Spleen (tissue), 7 donors: ENCODE measurements at regions not wholly inside any gene's neighbourhood (a gene's known extent, or its start where the extent isn't known, plus 50 kb on each side); places are given as distances from the start of the nearest gene placed in this dataset.

Experiments
- POLR2A ChIP-seq, 3 donors: fragments of 450-650 bp; IDR thresholded peaks; one replicate each; pipeline ENCODE4 v1.5.1; 2017; ENCODE audit warnings: antibody characterized with exemption in 3 of 3, mild to moderate bottlenecking in 1 of 3
- POLR2AphosphoS5 ChIP-seq, 3 donors: sonication (generic); formaldehyde crosslinking; IDR thresholded peaks; one replicate each; pipeline ENCODE4 v1.5.1; 2017; ENCODE audit warnings: antibody characterized with exemption in 3 of 3
- TF ChIP-seq, protein P1 (sequence below), 11 experiments: fragments of 200-600 bp in 7 of 11; fragments of 450-650 bp in 4 of 11; sonication (generic) in 4 of 11; IDR thresholded peaks in 8 of 11; conservative IDR thresholded peaks in 3 of 11; 1 replicate in 7 of 11; 2 replicates in 4 of 11; pipeline versions ENCODE4 v1.4.0 to v1.8.0; 2016 to 2021; ENCODE audit warnings: antibody characterized with exemption in 11 of 11, inconsistent platforms in 4 of 11, mild to moderate bottlenecking in 1 of 11
- donor health status: DM: no; HTN: no; CAD: no; lungs with moderate emphysema.
- donor health status: DM: no; HTN: no; CAD: no.
- donor health status: DM: no; HTN: no; CAD: no.

DNA sequence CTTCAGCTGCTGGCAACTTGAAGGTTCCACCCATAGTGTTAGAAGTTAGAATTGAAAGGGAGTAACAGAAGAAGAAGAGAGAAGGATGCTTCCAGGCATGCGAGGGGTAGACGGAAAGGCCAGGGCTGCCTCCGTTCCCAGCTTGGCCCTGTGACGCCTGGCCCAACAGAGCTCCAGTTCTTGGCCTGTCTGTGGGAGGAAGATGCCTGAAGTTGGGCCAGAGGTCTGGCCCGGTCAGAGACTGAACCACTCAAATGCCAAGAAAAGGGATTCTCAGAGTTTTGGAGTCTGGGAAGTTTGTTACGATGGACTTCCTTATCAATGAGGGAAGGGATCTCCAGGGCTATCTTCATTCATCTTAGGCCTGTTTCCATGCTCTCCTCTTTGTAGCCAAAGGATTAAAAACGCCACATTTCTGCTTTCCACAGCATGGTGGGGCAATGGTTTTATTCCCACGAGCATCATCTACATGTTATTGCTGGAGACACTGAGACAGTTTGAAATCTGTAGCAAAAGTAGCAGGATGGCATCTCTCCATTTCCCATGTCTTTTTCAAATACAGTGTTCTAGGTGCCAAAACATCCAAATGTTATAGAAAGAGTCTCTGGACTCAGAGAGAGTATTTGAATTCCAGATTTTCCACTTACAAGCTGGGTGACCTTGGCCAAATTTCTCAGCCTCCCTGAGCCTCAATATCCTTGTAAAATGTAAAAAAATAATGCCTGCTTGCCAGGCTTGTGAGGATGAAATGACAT, 65.4 kb upstream of the ANKRD55 start:
- TF ChIP-seq, protein P1, sequence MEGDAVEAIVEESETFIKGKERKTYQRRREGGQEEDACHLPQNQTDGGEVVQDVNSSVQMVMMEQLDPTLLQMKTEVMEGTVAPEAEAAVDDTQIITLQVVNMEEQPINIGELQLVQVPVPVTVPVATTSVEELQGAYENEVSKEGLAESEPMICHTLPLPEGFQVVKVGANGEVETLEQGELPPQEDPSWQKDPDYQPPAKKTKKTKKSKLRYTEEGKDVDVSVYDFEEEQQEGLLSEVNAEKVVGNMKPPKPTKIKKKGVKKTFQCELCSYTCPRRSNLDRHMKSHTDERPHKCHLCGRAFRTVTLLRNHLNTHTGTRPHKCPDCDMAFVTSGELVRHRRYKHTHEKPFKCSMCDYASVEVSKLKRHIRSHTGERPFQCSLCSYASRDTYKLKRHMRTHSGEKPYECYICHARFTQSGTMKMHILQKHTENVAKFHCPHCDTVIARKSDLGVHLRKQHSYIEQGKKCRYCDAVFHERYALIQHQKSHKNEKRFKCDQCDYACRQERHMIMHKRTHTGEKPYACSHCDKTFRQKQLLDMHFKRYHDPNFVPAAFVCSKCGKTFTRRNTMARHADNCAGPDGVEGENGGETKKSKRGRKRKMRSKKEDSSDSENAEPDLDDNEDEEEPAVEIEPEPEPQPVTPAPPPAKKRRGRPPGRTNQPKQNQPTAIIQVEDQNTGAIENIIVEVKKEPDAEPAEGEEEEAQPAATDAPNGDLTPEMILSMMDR (IDR thresholded peaks at IDR 0.05 in 8 of 11, conservative IDR thresholded peaks at IDR 0.05 in 3 of 11) = no peak
- TF ChIP-seq POLR2A (IDR thresholded peaks at IDR 0.05) (no peak), POLR2AphosphoS5 (IDR thresholded peaks at IDR 0.05) (peak in 1 of 3 donors; percentile 26)
